GM23248 (cell line): ENCODE measurements at regions not wholly inside any gene's neighbourhood (a gene's known extent, or its start where the extent isn't known, plus 50 kb on each side); places are given as distances from the start of the nearest gene placed in this dataset.
"Not testable (repeated sequence)": the region's sequence is repeated elsewhere in the genome, so short reads cannot be mapped to it uniquely, and the experiment has no call there.

ENCODE experiments used
- DNase-seq: peaks from one replicate; pipeline ENCODE4 v3.0.0-alpha.2; 2015
- H2AFZ ChIP-seq: fragments of 200-600 bp; sonication (generic); 2 replicates; pipeline ENCODE4 v1.6.1; 2016; ENCODE audit warnings: antibody characterized with exemption
- H3F3A ChIP-seq: fragments of 200-600 bp; sonication (generic); 2 replicates; pipeline ENCODE4 v1.6.1; 2016; ENCODE audit warnings: mild to moderate bottlenecking, antibody characterized with exemption, mixed run types; ENCODE audit not compliant: insufficient read depth
- H3K27ac ChIP-seq: fragments of 200-600 bp; sonication (generic); 2 replicates; pipeline ENCODE4 v1.5.1; 2016; ENCODE audit warnings: mild to moderate bottlenecking
- H3K27me3 ChIP-seq: fragments of 200-600 bp; sonication (generic); replicated peaks from 2 replicates; pipeline ENCODE4 v1.6.1; 2016; ENCODE audit warnings: mild to moderate bottlenecking; ENCODE audit not compliant: insufficient read depth
- H3K36me3 ChIP-seq: fragments of 200-600 bp; sonication (generic); 2 replicates; pipeline ENCODE4 v1.6.1; 2016; ENCODE audit warnings: low read depth, mild to moderate bottlenecking
- H3K4me1 ChIP-seq: fragments of 200-600 bp; sonication (generic); 2 replicates; pipeline ENCODE4 v1.6.1; 2016; ENCODE audit warnings: mild to moderate bottlenecking; ENCODE audit not compliant: insufficient read depth
- H3K4me2 ChIP-seq: fragments of 200-600 bp; sonication (generic); one replicate; pipeline ENCODE4 v1.6.1; 2016; ENCODE audit warnings: mild to moderate bottlenecking; ENCODE audit not compliant: unreplicated experiment
- H3K4me3 ChIP-seq: fragments of 200-600 bp; sonication (generic); 2 replicates; pipeline ENCODE4 v1.5.1; 2016; ENCODE audit warnings: mild to moderate bottlenecking
- H3K79me2 ChIP-seq: fragments of 200-600 bp; sonication (generic); 2 replicates; pipeline ENCODE4 v1.6.1; 2016; ENCODE audit warnings: mild to moderate bottlenecking; ENCODE audit not compliant: insufficient read depth
- H3K9ac ChIP-seq: fragments of 200-600 bp; sonication (generic); 2 replicates; pipeline ENCODE4 v1.6.1; 2016; ENCODE audit warnings: mild to moderate bottlenecking
- H3K9me2 ChIP-seq: fragments of 200-600 bp; sonication (generic); 2 replicates; pipeline ENCODE4 v1.6.1; 2016; ENCODE audit warnings: mixed run types, mild to moderate bottlenecking, moderate library complexity; ENCODE audit not compliant: insufficient read depth
- H3K9me3 ChIP-seq: fragments of 200-600 bp; sonication (generic); one replicate; pipeline ENCODE4 v1.6.1; 2017; ENCODE audit warnings: low read depth
- H4K20me1 ChIP-seq: fragments of 200-600 bp; sonication (generic); 2 replicates; pipeline ENCODE4 v1.6.0; 2016; ENCODE audit not compliant: insufficient read depth
- EZH2 ChIP-seq: fragments of 200-600 bp; sonication (generic); IDR thresholded peaks from 2 replicates; pipeline ENCODE4 v1.6.1; 2018; ENCODE audit warnings: antibody characterized with exemption, mild to moderate bottlenecking; ENCODE audit not compliant: insufficient read depth, poor library complexity, severe bottlenecking
- EZH2phosphoT487 ChIP-seq: fragments of 200-600 bp; sonication (generic); IDR thresholded peaks from 2 replicates; pipeline ENCODE4 v1.6.1; 2018; ENCODE audit warnings: antibody characterized with exemption, moderate library complexity, mild to moderate bottlenecking, low read depth; ENCODE audit not compliant: insufficient read depth
- WGBS, 2 experiments: methylation state at CpG; one replicate each; pipeline ENCODE4 v1.1.6; 2015 to 2017; ENCODE audit warnings: low lambda C conversion rate in 2 of 2, low coverage in 1 of 2; ENCODE audit errors: missing lambda C conversion rate in 2 of 2; 5-methylcytosine and 5-hydroxymethylcytosine counted together
- in situ Hi-C: fragments of 300-500 bp; cut with MboI; formaldehyde crosslinking; loops from 2 replicates; pipeline ENCODE4 v1.15.0; 2020

- Histone ChIP-seq H3K4me1 (peaks cover 11% of the 10 kb centered on the region), H3K4me3 (no peak overlapping the region), H3F3A (peaks cover 16% of the 10 kb centered on the region), H3K27me3 (no peaks in the 10 kb centered on the region), H2AFZ (no peak overlapping the region), H3K9me2 (no peaks in the 10 kb centered on the region), H3K4me2 (no peak overlapping the region), H3K79me2 (no peaks in the 10 kb centered on the region), H3K27ac (no peak overlapping the region), H3K9me3 (no peaks in the 10 kb centered on the region), H4K20me1 (no peaks in the 10 kb centered on the region), H3K9ac (no peak overlapping the region), H3K36me3 (no peaks in the 10 kb centered on the region)
- in situ Hi-C loops: no loop called here
- no peak for DNase-seq
- no peak for TF ChIP-seq EZH2
- TF ChIP-seq EZH2phosphoT487: no peak
Measured at GRCh38 chr6:73937805-73938204, 241.8 kb downstream of the CD109 start.

- Histone ChIP-seq H3K9me3 (no peaks in the 10 kb centered on the region), H3K36me3 (no peaks in the 10 kb centered on the region), H2AFZ (no peak overlapping the region), H4K20me1 (no peaks in the 10 kb centered on the region), H3K4me1 (peaks cover 5% of the 10 kb centered on the region; the same call in 1 of the 2 replicates), H3K27me3 (no peaks in the 10 kb centered on the region), H3K9me2 (no peaks in the 10 kb centered on the region), H3F3A (no peaks in the 10 kb centered on the region), H3K4me2 (no peak overlapping the region), H3K79me2 (no peaks in the 10 kb centered on the region), H3K27ac (no peak overlapping the region), H3K4me3 (no peak overlapping the region), H3K9ac (no peak overlapping the region)
- in situ Hi-C loops: no loop called here
- TF ChIP-seq EZH2phosphoT487: no peak
- no peak for TF ChIP-seq EZH2
- no peak for DNase-seq
Measured at GRCh38 chr6:73932866-73933265, 236.9 kb downstream of the CD109 start.

GRCh38 chr6:73929405-73929804, 233.4 kb downstream of the CD109 start:
- no peak overlapping the region for H3K9ac ChIP-seq
- peaks cover 5% of the 10 kb centered on the region; the same call in 1 of the 2 replicates for H3K4me1 ChIP-seq
- H3K36me3 ChIP-seq: no peaks in the 10 kb centered on the region
- H3F3A ChIP-seq: peaks cover 2% of the 10 kb centered on the region; the same call in 1 of the 2 replicates
- H3K79me2 ChIP-seq: no peaks in the 10 kb centered on the region
- no peaks in the 10 kb centered on the region for H3K27me3 ChIP-seq
- no peak overlapping the region for H3K27ac ChIP-seq
- in situ Hi-C loops: no loop called here
- TF ChIP-seq EZH2: no peak
- no peak for TF ChIP-seq EZH2phosphoT487
- H3K9me3 ChIP-seq: no peaks in the 10 kb centered on the region
- no peaks in the 10 kb centered on the region for H4K20me1 ChIP-seq
- DNase-seq: no peak
- H3K4me3 ChIP-seq: no peak overlapping the region
- WGBS, 2 experiments: 89 to 94% methylated on average over 3 of the region's 3 CpGs
- no peaks in the 10 kb centered on the region for H3K9me2 ChIP-seq
- no peak overlapping the region for H3K4me2 ChIP-seq
- H2AFZ ChIP-seq: no peak overlapping the region

- Histone ChIP-seq H4K20me1 (no peaks in the 10 kb centered on the region), H3F3A (peaks cover 4% of the 10 kb centered on the region; the same call in 1 of the 2 replicates), H3K4me3 (no peak overlapping the region), H3K9me2 (no peaks in the 10 kb centered on the region), H2AFZ (no peak overlapping the region), H3K4me2 (no peak overlapping the region), H3K9me3 (no peaks in the 10 kb centered on the region), H3K27ac (no peak overlapping the region), H3K27me3 (no peaks in the 10 kb centered on the region), H3K79me2 (no peaks in the 10 kb centered on the region), H3K36me3 (no peaks in the 10 kb centered on the region), H3K4me1 (no peaks in the 10 kb centered on the region), H3K9ac (no peak overlapping the region)
- no peak for TF ChIP-seq EZH2phosphoT487
- TF ChIP-seq EZH2: no peak
- DNase-seq: no peak
- in situ Hi-C loops: no loop called here
Measured at GRCh38 chr6:73927421-73927820, 231.4 kb downstream of the CD109 start.

GRCh38 chr6:73925703-73926102, 229.7 kb downstream of the CD109 start:
- in situ Hi-C loops, H3K9me2 ChIP-seq, H3K4me3 ChIP-seq, H3K9ac ChIP-seq, H3K4me1 ChIP-seq, H3K9me3 ChIP-seq, H3K36me3 ChIP-seq, H3K27me3 ChIP-seq, DNase-seq, H3K79me2 ChIP-seq, H3K4me2 ChIP-seq, H3K27ac ChIP-seq, H2AFZ ChIP-seq, H4K20me1 ChIP-seq, H3F3A ChIP-seq: not testable (repeated sequence)
- 78 to 80% methylated on average over 7 to 17 of the region's 17 CpGs for WGBS, 2 experiments
